Ascending aorta (tissue), 2 donors: ENCODE measurements at regions not wholly inside any gene's neighbourhood (a gene's known extent, or its start where the extent isn't known, plus 50 kb on each side); places are given as distances from the start of the nearest gene placed in this dataset.

ENCODE experiments used
- DNase-seq, 2 donors: peaks; one replicate each; pipeline ENCODE4 v3.0.0-alpha.2; 2019; ENCODE audit warnings: low spot score in 2 of 2
- H3K27ac ChIP-seq, 2 donors: fragments of 200-600 bp; sonication (generic); one replicate each; pipeline ENCODE4 v1.5.1; 2016 to 2017; ENCODE audit warnings: mild to moderate bottlenecking in 1 of 2
- H3K27me3 ChIP-seq: fragments of 200-600 bp; sonication (generic); one replicate; pipeline ENCODE4 v1.5.1; 2017
- H3K36me3 ChIP-seq, 2 donors: fragments of 200-600 bp; sonication (generic); one replicate each; pipeline ENCODE4 v1.5.1; 2016
- H3K4me1 ChIP-seq, 2 donors: fragments of 200-600 bp; sonication (generic); one replicate each; pipeline ENCODE4 v1.5.1; 2016 to 2017; ENCODE audit warnings: mild to moderate bottlenecking in 1 of 2
- H3K4me3 ChIP-seq, 2 donors: fragments of 200-600 bp; sonication (generic); one replicate each; pipeline ENCODE4 v1.5.1; 2016 to 2017; ENCODE audit warnings: mild to moderate bottlenecking in 1 of 2
- H3K9me3 ChIP-seq, 2 donors: fragments of 200-600 bp; sonication (generic); one replicate each; pipeline ENCODE4 v1.5.1; 2016
- intact Hi-C: fragments of 100-400 bp; cut with DNase I; formaldehyde crosslinking; loops from one replicate; pipeline ENCODE4 v1.15.1; 2023
- TF ChIP-seq, protein P1 (sequence below), 3 experiments: fragments of 200-600 bp in 2 of 3; fragments of 450-650 bp in 1 of 3; sonication (generic) in 2 of 3; IDR thresholded peaks; one replicate each; pipeline ENCODE4 v1.5.1; 2016 to 2019; ENCODE audit warnings: antibody characterized with exemption in 3 of 3, mild to moderate bottlenecking in 1 of 3, moderate library complexity in 1 of 3

DNA sequence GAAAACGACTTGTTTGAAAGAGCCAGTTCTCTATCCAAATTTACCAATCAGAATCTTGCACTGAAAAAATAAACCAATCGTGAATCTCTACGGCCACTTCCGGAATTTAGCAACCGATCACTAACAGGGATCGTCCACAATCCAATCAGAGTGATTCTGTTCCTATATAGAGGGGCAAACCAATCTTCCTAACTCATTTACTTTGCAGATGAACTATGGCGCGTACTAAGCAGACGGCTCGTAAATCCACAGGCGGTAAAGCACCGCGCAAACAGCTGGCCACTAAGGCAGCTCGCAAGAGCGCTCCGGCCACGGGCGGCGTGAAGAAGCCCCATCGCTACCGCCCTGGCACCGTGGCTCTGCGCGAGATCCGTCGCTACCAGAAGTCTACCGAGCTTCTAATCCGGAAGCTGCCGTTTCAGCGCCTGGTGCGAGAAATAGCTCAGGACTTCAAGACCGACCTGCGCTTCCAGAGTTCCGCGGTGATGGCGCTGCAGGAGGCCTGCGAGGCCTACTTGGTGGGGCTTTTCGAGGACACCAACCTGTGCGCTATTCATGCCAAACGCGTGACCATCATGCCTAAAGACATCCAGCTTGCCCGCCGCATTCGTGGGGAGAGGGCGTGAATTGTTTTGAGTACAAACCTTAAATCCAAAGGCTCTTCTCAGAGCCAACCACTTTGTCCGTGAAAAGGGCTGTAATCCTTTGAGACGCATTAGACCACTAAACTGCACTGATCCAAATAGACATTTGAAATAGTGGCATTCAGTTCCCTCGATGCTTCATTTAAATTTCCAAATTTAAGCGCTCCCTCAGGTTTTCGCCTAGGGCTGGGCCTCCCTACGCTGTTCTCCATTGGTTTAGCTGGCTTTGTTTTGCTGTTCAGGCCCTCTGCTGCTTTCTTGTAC is 138.0 kb downstream of the HFE start:
- no peaks in the 10 kb centered on the region for H3K27me3 ChIP-seq
- peaks cover 4 to 6% of the 10 kb centered on the region in 2 donors for H3K9me3 ChIP-seq
- DNase-seq, result no peak
- H3K36me3 ChIP-seq, result no peaks in the 10 kb centered on the region
- H3K4me3 ChIP-seq, result peak overlapping the region; percentile 64 to 65
- peak overlapping the region; percentile 82 to 92 for H3K27ac ChIP-seq
- intact Hi-C loops, result loop anchor here (2.0 to 10.0 kb wide), 3 partner anchors 16 to 1610 kb away; a partner anchor contains a TSS
- TF ChIP-seq, protein P1, sequence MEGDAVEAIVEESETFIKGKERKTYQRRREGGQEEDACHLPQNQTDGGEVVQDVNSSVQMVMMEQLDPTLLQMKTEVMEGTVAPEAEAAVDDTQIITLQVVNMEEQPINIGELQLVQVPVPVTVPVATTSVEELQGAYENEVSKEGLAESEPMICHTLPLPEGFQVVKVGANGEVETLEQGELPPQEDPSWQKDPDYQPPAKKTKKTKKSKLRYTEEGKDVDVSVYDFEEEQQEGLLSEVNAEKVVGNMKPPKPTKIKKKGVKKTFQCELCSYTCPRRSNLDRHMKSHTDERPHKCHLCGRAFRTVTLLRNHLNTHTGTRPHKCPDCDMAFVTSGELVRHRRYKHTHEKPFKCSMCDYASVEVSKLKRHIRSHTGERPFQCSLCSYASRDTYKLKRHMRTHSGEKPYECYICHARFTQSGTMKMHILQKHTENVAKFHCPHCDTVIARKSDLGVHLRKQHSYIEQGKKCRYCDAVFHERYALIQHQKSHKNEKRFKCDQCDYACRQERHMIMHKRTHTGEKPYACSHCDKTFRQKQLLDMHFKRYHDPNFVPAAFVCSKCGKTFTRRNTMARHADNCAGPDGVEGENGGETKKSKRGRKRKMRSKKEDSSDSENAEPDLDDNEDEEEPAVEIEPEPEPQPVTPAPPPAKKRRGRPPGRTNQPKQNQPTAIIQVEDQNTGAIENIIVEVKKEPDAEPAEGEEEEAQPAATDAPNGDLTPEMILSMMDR (IDR thresholded peaks at IDR 0.05), result no peak
- no peaks in the 10 kb centered on the region for H3K4me1 ChIP-seq

DNA sequence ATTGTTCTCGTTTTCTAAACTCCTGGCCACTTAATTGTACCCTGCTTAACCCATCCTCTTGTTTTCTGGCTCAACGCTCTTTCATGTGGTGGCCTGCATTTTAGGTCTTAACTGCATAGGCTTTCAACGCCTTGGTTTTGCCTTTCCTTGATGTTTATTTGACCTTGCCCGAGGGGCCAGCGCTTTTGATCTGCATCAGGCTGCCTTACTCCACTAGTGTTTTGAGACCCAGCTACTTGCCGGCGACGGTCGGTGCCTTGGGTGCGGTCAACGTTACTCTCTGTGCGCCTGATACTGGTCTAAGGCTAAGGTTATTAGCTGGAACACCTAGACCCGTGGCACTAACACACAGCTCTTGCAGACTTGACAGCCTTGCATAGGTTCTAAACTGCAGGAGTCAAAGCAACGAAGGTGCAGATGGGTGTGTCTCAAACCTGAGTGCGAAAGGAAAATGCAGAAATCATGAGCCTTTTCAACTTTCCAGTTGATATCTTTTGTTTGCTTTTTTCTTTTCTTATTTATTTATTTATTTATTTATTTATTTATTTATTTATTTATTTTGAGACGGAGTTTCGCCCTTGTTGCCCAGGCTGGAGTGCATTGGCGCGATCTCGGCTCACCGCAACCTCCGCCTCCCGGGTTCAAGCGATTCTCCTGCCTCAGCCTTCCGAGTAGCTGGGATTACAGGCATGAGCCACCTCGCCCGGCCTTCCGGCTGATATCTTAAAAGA is 138.8 kb downstream of the HFE start:
- DNase-seq, result no peak
- Histone ChIP-seq H3K9me3 (peaks cover 4 to 6% of the 10 kb centered on the region in 2 donors), H3K27ac (no peak overlapping the region), H3K27me3 (no peaks in the 10 kb centered on the region), H3K4me3 (no peak overlapping the region), H3K4me1 (no peaks in the 10 kb centered on the region), H3K36me3 (no peaks in the 10 kb centered on the region)
- intact Hi-C loops, result loop anchor here (2.0 to 10.0 kb wide), 3 partner anchors 15 to 1609 kb away; a partner anchor contains a TSS
- TF ChIP-seq, protein P1 (IDR thresholded peaks at IDR 0.05), result no peak

DNA sequence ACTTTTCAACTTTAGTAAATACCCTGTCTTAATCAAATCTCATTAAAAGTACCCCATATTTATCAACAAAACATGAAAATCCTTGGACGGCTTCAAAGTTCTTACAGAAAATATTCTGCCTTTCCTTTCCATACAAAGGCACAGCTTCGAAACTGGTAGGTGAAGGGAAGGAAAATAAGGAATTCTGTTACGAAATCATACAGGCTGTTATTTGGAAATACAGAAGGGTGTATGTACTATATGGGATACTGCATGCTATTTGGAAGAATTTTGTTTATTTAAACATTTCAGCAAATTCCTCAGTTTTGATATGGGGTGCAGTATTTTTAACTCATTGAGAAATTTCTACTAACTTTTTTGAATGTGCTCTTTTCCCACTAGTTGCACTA is 138.4 kb upstream of the BTN3A2 start:
- intact Hi-C loops, result loop anchor here (10.0 kb wide), 1 partner anchor 1608 kb away; a partner anchor contains a TSS
- no peak for DNase-seq
- Histone ChIP-seq H3K27ac (no peak overlapping the region), H3K27me3 (no peaks in the 10 kb centered on the region), H3K36me3 (no peaks in the 10 kb centered on the region), H3K4me3 (no peak overlapping the region), H3K4me1 (no peaks in the 10 kb centered on the region), H3K9me3 (peaks cover 4 to 6% of the 10 kb centered on the region in 2 donors)
- TF ChIP-seq, protein P1 (IDR thresholded peaks at IDR 0.05), result no peak

DNA sequence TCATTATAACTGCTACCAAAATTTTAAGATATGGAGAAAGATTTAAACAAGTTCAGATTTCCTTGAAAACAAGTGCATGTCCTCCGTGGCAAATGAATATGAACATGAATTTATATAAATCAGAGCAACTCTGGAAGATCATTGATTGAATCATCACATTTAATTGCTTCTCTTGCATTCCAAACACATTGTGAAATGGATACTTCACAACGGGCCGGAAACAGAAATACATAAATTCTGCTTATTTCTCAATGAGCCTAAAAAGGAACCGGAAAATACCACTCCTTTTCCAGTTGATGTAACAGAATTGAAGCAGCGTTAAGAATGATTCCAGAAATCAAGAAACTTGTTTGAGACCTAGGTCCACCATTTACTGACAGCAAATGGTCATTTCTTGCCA is 134.6 kb upstream of the BTN3A2 start:
- H3K27me3 ChIP-seq, result no peaks in the 10 kb centered on the region

DNA sequence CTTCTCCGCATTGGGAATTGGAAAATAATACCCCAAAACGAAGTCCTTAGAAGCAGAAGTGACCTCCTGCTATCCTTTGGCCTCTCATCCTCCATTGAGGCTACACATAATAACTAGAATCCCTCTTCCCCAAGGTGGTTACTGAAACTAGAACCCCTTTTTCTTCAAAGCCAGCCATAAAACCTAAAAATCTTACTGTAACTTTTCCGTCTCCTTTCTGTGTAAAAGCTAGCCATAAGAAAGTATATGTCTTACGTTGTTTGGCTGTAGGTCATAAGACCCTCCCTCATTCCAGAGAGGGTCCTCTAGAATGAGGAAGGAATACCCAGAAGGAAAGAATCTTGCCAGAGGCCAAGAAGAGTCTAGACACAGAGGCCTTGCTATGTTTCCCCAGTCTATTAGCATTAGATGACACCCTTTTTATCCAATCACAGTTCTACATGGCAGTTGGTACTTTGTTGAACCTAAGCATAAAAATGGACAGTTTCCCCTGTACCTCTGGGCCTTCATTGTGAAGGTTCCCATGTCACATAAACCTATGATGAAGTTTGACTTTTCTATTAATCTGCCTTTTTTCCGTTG is 133.9 kb upstream of the BTN3A2 start:
- no peaks in the 10 kb centered on the region for H3K9me3 ChIP-seq
- TF ChIP-seq, protein P1 (IDR thresholded peaks at IDR 0.05), result no peak
- no peak overlapping the region for H3K27ac ChIP-seq
- DNase-seq, result no peak
- no peak overlapping the region for H3K4me3 ChIP-seq
- intact Hi-C loops, result no loop called here
- no peaks in the 10 kb centered on the region for H3K27me3 ChIP-seq
- peaks cover 0 to 7% of the 10 kb centered on the region in 2 donors for H3K4me1 ChIP-seq
- H3K36me3 ChIP-seq, result no peaks in the 10 kb centered on the region

More for the DNA sequence above, 134.6 kb upstream of the BTN3A2 start:
- no peak for DNase-seq
- Histone ChIP-seq H3K27ac (no peak overlapping the region), H3K36me3 (no peaks in the 10 kb centered on the region), H3K9me3 (peaks cover 4% of the 10 kb centered on the region in 2 donors), H3K4me1 (peaks cover 0 to 7% of the 10 kb centered on the region in 2 donors), H3K4me3 (no peak overlapping the region)
- TF ChIP-seq, protein P1 (IDR thresholded peaks at IDR 0.05), result no peak
- intact Hi-C loops, result no loop called here
